GM20000 (cell line): ENCODE measurements at regions not wholly inside any gene's neighbourhood (a gene's known extent, or its start where the extent isn't known, plus 50 kb on each side); places are given as distances from the start of the nearest gene placed in this dataset.

Experiments used
- DNase-seq: peaks from one replicate; pipeline ENCODE4 v3.0.0; 2012; ENCODE audit warnings: low spot score
- TF ChIP-seq, protein P1 (sequence below): IDR thresholded peaks from 2 replicates; pipeline ENCODE4 v1.5.1; 2012; ENCODE audit warnings: mild to moderate bottlenecking, control low read depth; ENCODE audit errors: extremely low read depth, missing control alignments

DNA sequence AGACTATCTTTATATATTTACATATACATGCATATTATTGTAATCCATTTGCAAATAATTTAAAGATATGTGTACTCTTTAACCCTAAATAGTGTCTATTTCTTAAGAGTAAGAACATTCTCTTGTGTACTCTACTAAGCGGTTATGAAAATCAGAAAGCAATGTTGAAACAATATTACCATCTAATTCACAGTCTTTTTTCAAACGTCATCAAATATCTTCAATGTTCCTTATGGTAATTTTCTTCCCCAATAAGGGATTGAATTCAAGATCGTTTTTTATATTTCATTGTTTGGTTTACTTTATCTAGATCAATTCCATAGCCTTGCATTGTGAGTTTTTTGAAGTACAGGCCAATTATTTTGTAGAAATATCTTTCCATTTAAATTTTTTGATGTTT is 1647.4 kb upstream of the PRR20A start:
- TF ChIP-seq, protein P1, sequence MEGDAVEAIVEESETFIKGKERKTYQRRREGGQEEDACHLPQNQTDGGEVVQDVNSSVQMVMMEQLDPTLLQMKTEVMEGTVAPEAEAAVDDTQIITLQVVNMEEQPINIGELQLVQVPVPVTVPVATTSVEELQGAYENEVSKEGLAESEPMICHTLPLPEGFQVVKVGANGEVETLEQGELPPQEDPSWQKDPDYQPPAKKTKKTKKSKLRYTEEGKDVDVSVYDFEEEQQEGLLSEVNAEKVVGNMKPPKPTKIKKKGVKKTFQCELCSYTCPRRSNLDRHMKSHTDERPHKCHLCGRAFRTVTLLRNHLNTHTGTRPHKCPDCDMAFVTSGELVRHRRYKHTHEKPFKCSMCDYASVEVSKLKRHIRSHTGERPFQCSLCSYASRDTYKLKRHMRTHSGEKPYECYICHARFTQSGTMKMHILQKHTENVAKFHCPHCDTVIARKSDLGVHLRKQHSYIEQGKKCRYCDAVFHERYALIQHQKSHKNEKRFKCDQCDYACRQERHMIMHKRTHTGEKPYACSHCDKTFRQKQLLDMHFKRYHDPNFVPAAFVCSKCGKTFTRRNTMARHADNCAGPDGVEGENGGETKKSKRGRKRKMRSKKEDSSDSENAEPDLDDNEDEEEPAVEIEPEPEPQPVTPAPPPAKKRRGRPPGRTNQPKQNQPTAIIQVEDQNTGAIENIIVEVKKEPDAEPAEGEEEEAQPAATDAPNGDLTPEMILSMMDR: no peak
- no peak for DNase-seq

DNA sequence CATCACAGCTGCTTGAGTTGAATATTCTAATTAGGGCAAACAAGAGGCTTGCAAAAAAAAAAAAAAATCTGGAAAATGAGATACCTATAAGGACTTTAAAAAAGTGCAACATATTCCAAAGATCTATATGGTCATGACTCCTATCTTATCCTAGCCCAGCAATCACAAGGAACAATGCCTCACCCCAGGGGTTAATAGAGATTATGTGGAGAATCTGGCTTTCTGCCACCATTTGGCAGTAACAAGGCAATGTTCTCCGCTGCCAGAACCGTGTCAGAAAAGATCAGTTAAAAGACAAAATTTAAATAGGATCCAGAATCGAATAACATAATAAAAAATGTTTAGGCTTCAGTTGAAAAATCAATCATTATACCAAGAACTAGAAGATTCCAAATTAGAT is 1643.2 kb upstream of the PRR20A start:
- TF ChIP-seq, protein P1: no peak
- DNase-seq: no peak

DNA sequence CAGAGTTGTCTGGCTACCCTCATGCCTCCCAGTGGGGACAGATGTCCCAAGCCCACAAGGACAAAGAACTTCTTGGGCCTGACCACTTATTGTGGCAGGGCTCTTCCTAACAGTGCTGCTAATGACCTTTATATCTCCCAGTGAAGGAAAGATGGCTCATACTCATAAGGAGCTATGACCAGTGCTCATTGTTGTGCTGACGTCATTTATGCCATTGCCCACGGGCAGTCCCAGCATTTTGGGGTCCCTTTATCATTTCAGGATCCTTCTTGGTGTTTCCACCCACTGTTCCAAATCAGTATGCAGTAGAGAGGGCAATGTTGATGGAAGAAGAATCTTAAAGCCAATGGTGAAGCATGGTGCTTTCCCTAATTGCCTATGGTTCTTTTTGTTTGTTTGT is 1640.0 kb upstream of the PRR20A start:
- TF ChIP-seq, protein P1: no peak
- no peak for DNase-seq

DNA sequence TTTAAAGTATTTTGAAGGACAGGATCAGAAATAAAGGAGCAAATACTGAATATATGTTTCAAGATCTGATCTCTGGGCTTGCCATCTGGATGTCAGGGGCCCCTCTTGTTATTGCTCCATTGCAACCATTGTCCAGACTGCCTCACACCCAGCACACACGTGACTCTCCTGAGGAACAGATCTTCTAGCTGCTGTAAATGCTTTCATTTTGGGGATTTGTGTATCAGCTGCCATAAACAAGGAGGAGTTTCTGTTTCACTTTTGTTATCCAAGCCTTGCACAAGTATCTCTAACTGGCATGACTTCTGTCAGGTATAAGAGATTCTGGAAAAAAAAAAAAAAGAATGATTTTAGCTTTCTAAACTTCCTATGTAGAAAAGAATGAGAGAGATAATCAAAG is 1624.1 kb upstream of the PRR20A start:
- no peak for DNase-seq
- TF ChIP-seq, protein P1: no peak

DNA sequence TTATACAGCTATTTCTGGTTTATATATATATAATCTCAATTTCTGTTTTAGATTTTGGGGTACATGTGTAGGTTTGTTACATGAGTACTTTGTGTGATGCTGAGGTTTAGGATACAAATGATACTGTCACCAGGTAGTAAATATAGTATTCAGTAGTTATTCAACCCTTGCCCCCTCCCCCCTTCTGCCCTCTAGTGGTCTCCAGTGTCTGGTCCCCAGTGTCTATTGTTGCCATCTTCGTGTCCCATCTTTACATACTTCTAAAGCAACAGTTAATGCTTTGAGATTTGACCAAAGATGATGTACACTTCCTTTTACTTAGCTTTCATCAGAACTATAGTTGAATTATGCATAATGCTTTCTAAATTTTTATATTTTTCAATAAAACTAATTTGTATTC is 1623.4 kb upstream of the PRR20A start:
- TF ChIP-seq, protein P1: no peak
- DNase-seq: no peak

DNA sequence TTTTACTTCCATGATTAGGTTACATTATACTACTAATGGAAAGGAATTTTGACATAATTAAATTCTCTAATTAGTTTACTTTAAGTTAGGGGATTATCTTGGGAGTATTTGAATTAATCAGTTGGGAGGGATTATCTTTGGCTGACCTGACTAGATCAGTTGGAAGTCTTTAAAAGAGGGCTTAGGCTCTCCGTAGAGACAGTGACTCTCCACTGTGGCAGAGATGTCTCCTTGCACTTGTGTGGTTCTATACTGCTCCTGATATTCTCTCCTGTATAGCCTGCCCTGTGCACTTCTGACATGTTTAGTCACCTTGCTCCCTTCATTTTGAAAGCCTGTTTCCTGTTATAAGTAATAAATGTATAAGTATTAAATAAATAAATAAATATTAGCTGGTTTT is 1612.3 kb upstream of the PRR20A start:
- no peak for DNase-seq
- TF ChIP-seq, protein P1: no peak

DNA sequence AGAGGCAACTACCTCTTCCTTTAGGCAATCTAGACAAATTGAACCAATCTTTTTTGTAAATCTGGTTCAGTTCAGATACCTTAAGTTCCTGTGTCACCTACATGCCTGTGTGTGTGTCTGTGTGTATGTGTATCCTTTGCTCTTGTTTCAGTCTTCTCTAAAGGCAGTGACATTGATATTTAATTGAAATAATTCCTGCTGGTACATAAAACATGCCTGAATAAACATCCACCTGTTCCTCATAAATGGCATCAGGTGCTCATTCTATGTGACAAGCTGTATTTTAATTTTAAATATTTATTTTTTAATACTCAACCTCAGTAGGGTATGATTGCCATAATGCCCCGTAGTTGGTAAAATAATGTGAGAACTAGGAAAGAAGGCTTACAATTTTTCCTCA is 1606.4 kb upstream of the PRR20A start:
- no peak for DNase-seq
- TF ChIP-seq, protein P1: no peak

DNA sequence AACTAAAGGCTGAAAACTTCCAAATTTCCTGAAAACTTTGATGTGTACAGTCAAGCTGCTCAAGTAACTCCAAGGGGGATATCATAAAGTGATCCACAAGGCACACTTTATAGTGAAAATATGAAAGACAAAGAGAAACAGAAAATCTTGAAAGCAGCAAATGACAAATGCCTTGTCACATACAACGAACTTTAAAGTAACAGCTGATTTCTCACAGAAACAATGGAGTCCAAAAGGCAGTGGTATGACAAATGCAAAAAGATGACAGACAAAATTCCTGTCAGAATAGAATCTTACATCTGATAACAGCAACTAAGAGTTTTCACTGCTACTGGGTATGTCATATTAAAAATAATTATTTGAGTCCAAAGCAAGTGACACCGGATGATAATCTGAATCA is 1602.3 kb upstream of the PRR20A start:
- no peak for DNase-seq
- TF ChIP-seq, protein P1: no peak
